ENCODE measurements at regions not wholly inside any gene's neighbourhood (a gene's known extent, or its start where the extent isn't known, plus 50 kb on each side); places are given as distances from the start of the nearest gene placed in this dataset.

DNA sequence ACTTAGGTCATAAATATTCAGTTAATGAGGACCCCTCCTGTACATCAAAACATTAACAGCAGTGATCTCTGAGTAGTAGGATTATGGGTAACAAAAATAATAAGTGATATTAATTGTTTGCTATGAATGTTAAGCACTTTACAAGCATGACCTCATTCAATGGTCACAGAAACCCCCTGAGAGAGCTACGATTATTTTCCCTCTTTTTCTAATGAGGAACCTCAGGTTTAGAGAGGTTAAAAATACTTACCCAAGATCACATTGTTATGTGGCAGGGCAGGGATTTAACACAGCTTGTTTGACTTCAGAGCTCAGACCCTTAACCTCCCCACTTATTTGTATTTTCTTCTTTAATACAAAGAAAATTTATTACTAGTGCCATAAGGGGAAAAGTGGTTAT, 228.2 kb downstream of the TBL1XR1 start:
- DNase-seq (ENCODE audit: low read depth in 4 of 4, low spot score in 3 of 4) = no peak

DNA sequence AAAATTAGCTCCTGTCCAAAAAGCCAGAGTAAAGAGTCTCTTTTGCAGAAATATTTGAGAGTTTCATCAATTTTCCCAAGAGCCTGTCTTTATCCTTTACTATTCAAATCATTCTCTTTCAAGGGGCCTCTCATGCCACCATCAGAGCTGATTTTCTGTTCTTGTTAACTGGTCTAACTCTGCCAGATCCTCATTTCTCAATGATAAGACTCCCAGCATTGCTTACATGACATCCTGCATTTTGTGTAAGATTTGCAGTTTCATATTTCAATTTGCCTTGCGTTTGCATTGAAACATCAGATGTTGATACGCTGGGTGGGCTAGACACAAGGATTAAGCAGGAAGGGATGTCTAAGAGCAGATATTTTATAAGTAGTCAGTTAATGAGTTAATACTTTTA, 228.7 kb downstream of the TBL1XR1 start:
- DNase-seq (ENCODE audit: low read depth in 4 of 4, low spot score in 3 of 4) = no peak

DNA sequence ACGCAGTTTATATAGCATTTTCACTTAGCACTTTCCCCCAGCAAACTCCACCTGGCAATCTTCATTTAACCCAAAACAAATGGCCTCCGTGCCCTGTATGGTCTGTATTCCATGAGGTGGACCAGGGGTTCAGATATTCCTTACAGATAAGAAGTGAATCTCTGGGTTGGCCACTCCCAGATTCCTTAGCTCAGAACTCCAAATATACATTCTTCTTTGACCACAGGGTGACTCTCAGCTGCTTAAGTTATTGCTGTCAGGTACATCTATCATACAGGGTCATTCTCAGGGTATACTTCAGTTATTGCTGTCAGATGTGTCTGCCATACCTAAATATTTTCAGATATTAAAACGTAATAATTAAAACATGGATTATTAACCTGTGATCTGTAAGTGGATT, 229.8 kb downstream of the TBL1XR1 start:
- DNase-seq (ENCODE audit: low read depth in 4 of 4, low spot score in 3 of 4) = no peak

DNA sequence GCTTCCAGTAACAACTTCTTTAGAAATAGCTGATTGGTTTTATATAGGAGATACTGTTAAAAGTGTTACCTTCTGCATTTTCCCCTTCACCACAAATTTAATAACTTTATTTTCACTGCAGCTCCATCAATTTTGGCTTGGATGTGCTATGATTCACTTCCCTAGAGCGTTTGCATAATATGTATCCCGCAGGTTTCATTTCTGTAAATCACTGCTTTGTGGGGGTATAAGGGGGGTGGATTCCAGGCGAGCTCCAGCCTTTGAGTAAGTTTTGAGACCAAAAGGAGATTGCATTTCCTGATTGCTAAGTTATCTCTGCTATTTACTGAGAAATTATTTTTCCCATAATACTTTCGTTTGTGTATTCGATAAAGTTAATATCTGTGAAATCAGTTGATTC, 232.6 kb downstream of the TBL1XR1 start:
- DNase-seq (ENCODE audit: low read depth in 4 of 4, low spot score in 3 of 4) = no peak

DNA sequence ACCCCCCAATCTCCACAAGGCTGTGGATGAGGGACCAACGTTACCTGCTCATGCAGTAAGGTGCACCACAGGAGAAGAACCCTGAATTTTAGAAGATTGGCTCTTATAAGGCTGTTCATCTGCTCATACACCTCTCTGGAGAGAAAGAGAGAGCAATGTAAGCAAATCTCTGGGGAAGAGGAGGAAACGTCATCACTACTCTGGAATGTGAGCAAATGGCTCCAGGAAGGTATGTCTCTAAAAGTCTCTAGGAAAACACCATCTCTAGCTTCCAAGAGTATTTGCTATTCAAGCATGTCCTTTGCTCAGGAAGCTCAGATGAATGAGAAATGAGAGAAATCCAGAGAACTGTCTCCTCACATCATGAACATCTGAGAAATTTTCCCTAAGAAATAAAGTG, 235.4 kb downstream of the TBL1XR1 start:
- no peak for DNase-seq (ENCODE audit: low read depth in 4 of 4, low spot score in 3 of 4)

DNA sequence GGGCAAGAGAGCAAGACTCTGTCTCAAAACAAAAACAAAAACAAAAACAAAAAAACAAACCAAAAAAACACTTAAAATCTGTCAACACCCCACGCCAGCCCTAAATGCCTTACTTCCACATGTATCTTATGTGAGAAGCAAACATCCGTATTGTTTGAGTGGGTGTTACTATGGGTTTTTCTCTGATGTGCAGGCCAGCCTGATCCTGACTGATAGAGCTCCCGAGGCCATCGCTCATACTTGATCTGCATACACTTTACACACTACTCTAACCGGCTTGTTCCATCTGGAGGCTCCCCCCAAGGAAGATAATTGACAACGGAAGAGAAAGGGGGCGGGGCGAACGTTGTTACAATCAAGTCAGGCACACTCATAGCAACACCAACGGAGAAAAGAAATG, 237.4 kb downstream of the TBL1XR1 start:
- no peak for DNase-seq (ENCODE audit: low read depth in 4 of 4, low spot score in 3 of 4)

DNA sequence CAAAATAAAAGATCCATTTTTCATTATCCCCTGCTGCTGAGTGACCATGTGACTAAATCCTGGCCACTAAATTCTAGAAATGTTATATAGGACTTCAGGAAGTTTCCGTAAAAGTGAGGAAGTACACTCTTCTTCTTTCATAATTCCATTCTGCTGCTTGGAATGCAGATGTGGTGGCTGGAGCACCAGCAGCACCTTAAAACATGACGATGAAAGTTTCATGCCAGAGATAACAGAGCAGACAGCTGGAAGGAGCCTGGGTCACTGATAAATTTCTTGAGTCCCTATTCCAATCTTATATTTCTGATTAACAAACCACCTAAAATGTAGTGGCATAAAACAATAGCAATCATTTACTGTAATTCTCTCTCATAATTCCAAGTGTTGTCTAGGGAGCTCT, 238.7 kb downstream of the TBL1XR1 start:
- no peak for DNase-seq (ENCODE audit: low read depth in 4 of 4, low spot score in 3 of 4)

DNA sequence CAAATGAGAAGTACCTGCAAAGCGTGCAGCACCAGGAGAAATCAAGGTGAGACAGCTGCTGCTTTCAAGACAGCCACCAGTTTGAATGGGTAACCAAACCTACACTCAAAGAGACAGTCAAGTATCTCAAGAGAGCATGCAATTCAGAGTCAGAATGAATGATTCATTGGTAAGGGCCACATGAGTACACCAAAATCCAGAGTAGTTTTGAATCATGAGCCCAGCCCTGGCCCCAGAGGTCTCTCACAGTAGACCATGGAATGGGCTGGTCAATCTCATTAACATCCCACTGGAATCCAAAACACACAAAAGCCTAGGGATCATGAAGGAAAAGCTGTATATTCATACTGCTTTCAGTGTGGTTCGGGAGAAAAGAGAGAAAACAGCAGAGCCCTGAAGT, 242.8 kb downstream of the TBL1XR1 start:
- DNase-seq (ENCODE audit: low read depth in 4 of 4, low spot score in 3 of 4) = no peak

DNA sequence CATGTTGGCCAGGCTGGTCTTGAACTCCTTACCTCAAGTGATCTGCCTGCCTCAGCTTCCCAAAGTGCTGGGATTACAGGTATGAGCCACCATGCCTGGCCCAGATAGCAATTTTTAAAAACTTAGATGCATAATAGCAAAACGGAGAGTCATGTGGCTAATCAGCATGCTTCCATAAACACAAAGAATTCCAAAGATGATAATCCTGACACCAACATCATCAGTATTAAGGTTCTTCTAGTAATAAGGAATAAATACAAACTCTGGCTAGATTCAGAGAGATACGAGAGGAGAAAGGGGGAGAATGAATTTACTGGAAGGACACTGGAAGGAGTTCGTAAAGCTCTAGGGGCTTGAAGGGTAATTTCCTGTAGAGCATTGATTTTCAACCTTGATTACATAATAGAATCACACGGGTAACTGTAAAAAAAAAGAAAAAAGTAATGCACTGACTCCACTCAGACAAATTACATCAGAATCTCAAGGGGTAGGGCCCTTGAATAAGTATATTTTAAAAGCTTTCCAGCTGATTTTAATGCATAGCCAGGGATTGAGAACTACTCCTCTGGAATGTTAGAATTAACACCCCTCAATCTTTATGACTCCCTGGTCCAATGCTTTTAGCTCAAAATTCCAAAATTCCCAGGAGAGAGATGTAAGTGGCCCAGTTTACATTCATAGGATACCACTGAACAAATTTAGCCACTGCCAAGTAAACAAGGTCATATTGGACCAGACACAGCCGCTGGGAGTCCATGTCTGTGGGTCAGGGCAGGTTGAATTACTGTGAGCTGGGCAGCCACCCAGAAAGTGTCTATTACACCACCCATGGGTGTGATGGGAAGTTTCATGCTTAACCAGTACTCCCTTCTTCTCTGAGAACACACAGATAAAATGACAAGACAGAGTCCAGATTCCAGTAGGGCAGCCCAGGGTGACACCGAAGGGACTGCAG, 243.9 kb downstream of the TBL1XR1 start:
- no peak for DNase-seq (ENCODE audit: low read depth in 4 of 4, low spot score in 3 of 4)

DNA sequence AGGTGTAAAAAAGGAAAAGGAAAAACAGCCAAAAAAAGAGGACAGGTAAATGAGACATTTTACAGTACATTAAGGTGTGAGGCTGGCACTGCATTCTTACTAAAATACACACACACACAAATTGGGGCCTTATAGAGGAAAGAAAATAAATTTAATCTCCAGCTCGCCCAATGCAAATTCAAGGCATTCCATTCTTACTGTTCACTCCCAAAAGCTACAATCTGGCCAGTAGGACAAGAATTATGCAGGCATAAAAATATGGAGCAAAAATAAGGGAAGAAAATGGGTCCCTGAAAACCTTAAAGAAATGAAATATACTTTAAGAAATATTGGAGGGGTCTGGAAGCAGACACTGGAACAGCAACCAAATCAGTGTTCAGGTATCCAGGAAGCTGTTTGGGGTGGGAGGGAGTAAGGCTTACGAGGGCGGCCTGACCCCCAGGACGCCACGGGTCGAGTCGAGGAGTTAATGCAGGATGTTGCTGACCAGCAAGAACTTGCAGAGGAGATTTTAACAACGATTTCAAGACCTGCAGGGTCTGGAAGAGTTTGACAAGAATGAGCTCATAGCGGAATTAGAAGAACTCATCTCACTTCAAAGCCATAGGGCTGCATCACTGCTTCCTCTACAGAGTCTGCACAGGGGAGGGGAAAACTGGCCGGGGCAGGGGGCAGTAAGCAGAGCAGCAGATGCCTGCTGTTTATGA, 245.5 kb downstream of the TBL1XR1 start:
- DNase-seq (ENCODE audit: low read depth in 4 of 4, low spot score in 3 of 4) = no peak

DNA sequence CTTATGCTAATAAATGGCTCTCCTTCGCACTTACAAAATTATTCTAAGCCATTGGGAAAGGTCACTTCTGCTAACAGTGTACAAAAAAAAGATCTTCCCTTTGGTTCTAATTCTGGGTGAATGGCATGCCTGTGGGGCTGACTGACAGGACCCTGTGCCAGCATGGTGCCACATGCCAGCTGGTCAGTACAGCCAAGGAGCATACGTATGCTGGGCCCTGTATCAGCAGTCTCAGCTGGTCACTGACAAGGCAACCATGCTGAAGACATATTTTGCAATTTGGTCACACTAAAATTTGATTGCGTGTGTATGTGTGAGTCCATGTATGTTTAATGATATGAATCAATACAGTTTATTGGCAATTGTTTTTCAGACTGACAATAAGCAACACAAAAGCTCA, 246.1 kb downstream of the TBL1XR1 start:
- no peak for DNase-seq (ENCODE audit: low read depth in 4 of 4, low spot score in 3 of 4)

DNA sequence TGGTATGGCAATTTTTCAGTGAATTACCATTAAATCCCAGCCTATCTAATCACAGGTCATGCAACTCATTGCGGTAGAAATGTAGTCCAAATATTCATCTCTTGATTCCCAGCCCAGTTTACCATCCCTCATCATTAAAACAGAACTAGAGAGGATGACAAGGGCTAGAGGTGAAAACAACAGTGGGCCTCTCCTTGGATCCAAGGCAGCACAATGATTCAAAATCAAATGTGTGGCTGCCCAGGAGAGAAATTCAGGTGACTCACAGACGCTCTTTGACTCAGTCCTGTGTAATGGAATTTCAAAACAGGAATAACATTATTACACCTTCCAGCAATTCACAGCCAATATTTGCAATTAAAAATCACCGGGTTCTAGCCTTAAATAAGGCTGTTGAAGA, 246.5 kb downstream of the TBL1XR1 start:
- no peak for DNase-seq (ENCODE audit: low read depth in 4 of 4, low spot score in 3 of 4)

DNA sequence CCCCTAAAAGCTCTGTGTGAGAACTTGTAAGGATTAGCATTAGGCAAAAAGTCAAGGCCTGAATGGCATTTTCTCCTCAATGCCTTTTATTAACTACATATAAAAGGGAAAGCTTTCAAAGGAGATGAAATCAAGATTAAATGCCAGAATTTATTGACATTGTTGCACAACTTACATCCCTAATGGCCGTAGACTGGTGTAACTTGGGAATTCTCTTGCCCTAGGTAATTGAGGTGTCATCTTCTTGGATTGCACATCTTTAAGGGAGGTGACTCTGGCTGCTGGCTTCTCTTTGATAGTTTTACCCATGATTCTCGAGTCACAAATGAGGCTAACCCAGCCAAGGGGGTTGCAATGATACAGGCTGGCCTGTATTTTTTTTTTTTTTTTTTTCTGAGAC, 249.1 kb downstream of the TBL1XR1 start:
- DNase-seq (ENCODE audit: low read depth in 4 of 4, low spot score in 3 of 4) = no peak

DNA sequence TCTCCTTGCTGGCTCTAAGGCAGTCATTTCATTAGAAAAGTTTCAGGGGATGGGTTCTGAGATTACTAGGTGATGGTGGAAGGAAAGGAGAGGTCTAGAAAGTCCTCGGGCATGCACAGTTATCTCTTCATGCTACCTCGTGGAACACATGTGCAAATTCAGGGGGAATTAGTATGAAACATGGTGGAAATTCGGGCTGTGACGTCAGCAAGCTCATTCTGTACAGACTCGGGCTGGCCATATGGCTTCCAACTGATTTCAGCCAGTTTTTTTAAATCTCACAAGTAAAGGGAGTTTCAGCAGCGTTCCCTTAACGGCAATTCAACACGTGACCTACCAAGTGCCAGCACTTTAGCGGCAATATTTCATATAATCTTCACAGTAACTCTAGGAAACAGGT, 251.1 kb downstream of the TBL1XR1 start:
- DNase-seq (ENCODE audit: low read depth in 4 of 4, low spot score in 3 of 4) = no peak

DNA sequence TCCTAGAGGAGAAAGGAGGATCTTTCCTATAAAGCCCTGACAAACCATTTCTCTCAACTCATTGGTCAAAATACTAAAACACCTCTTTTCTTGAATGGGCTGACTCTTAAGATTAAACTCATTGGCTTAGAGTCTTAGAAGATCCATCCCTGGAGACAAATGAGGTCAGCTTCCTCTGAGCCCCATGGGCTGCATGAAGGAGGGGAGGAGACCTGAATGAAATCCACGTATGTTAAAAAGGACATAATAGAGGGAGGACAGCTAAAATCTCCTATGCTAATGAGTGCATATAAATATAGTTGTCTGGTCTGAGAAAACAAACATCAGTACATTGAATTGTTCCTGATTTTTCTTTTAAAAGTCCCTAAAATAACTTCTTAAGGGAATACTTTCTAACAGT, 255.0 kb downstream of the TBL1XR1 start:
- DNase-seq (ENCODE audit: low read depth in 4 of 4, low spot score in 3 of 4) = no peak

DNA sequence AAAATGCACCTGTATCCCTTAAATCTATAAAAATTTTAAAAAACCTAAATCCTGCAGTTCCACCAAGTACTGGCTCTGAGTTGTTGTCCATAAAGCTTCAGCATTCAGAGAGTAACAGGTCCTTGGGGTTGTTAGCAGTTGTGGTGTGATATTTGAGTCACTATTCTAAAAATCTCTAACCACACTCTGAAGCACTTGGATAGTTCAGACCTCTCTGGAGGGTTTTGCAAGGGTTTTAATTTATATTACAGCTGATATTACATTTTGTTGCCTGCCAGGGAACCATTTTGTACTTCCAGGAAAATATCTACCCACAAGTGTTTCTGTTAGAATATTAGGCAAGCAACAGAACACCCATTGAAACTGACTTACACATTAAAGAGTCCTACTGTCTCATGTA, 255.6 kb downstream of the TBL1XR1 start:
- no peak for DNase-seq (ENCODE audit: low read depth in 4 of 4, low spot score in 3 of 4)

DNA sequence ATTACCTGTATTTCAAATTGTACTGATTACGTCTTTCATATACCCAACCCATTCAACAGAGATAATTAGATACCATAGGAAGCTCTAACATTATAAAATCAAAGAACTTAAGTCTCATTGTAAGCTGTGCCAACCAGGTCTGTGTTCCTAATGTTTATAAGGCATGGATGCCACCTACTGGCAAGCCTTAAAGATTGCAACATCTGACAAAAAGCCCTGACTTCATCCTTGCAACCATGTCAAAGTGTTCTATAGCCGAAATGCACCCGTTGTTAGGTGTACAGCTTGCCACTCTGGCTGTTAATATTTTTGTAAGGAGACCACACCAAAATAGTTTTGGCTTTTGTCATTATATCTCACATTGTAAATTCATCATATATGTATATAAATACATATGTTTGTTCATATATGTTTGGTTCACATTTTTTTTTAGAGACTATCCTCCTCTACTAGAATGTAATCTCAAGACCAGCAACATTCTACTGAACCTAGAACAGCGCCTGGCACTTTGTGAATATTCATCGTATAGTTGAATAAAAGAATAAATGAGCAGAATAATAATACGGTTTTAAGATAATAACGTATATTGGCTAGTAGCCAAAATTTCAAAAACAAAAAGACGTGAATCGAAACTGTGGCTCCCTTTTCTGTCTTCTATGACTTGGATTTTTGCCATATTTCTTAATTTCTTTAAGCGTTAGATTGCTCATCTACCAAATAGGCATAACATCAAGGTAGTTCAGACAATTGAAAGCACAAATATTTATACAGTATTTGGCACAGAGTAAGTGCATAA, 258.1 kb downstream of the TBL1XR1 start:
- peak; percentile 44 to 62 (median 50) for DNase-seq (ENCODE audit: low read depth in 4 of 4, low spot score in 3 of 4)

DNA sequence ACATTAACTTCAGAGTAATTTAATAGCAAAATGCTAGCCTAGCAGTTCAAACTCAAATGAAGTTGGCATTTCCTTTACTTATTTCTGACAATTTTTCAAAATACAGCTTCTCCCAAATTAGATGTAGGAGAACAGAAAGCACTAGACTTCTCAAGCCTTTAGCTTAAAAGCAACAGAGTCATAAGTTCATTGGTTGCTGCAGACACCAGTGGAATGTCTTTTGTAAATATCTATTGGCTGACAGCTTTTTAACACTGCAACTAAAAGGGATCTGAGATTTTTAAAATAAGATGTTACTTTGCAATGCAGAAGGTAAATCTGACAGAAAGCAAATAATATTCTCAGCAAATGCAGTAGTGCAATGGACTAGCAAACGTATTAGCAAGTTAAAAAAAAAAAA, 259.3 kb downstream of the TBL1XR1 start:
- no peak for DNase-seq (ENCODE audit: low read depth in 4 of 4, low spot score in 3 of 4)

DNA sequence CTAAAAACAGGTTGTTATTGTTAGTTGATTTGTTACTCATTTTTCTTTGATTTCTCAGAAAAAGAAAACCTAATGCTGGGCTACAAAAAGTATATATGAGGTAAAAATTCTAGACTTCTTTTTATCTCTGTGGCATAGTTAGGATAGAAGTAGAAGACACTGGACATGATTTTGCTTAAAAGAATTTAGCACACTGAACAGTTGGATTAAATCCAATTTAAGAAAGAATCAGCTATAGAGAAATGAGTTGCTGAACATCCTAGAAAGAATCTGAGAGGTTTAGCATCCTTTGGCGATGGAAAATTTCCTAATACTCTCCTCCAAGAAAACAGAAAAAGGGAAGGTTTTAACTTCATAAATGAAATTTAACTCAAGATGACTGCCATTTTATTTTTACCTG, 259.7 kb downstream of the TBL1XR1 start:
- no peak for DNase-seq (ENCODE audit: low read depth in 4 of 4, low spot score in 3 of 4)

DNA sequence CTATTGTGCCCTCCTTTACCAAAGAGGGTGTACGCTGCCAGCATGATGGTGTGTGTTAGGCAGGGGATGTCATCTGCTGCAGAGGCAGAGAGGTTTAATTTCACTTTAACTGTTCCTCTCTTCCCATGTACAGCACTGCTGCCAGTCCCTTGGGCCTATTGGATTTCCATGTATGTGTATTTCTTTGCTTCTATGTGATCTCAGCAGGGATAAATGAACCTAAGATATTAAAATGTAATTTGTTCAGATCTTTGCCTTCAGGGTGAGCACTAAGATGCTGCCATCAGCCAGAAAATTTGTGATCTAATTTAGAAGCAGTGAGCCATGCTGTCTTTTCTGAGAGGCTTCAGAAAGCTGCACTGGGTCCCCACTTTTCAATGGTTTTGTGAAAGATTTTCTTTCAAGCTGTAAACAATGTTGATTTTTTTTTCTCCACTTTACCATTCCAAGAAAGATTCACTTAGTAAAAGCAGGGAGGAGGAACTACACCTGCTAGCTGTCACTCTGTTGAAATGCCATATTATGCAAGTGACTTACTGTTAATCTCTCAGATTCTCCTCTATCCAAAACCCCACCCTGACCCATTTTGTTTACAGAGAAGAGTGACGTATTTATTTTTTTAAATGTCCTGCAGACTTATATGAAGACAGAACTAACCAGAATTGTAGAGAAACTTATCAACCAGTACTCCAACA, 261.9 kb downstream of the TBL1XR1 start:
- no peak for DNase-seq (ENCODE audit: low read depth in 4 of 4, low spot score in 3 of 4)

DNA sequence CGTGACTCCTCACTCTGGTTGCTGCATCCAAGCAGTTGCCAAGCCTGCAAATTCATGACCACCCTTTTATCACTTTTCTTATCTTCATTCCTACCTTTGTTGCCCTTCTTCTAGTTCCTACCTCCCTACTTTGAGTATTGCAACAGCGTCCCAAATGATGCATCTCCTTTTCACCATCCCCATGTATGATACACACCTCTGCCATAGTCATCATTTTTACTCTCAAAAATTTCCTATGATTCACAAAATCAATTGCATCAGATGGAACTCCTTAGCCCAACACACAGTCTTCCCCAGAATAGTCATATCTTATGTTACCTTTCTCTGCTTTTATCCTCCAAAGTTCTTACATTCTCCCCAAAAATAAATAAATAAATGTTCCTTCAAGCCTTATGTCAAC, 262.6 kb downstream of the TBL1XR1 start:
- no peak for DNase-seq (ENCODE audit: low read depth in 4 of 4, low spot score in 3 of 4)

Measured in right renal pelvis (tissue), 4 donors.